IMR-90 (cell line): ENCODE measurements at regions not wholly inside any gene's neighbourhood (a gene's known extent, or its start where the extent isn't known, plus 50 kb on each side); places are given as distances from the start of the nearest gene placed in this dataset.

Experiments
- ATAC-seq: fragments of 200-7000 bp; cut with Tn5 transposase; 2 replicates; pipeline ENCODE4 v1.9.1; 2020; ENCODE audit warnings: low read depth, mild to moderate bottlenecking, moderate library complexity
- BruUV-seq: library from RNA; stranded (reverse); fragments of 400-500 nt; replicated peaks from 2 replicates; lab custom pipeline; 2021; lab: Mats Ljungman, UMichigan
- CTCF ChIA-PET: fragments of 300-600 bp; formaldehyde crosslinking; extraction: SDS; loops from one replicate; lab custom pipeline; 2021; ENCODE audit warnings: antibody characterized with exemption; lab: Yijun Ruan, JAX
- POLR2A ChIA-PET: fragments of 300-600 bp; sonication (Branson Sonifier 250); formaldehyde crosslinking; loops from one replicate; lab custom pipeline; 2022; ENCODE audit warnings: antibody characterized with exemption; ENCODE audit not compliant: unreplicated experiment; lab: Charles Lee
- DNase-seq: peaks from one replicate; pipeline ENCODE4 v3.0.0; 2013
- H2AFZ ChIP-seq: replicated peaks from 2 replicates; pipeline ENCODE3; 2013; ENCODE audit warnings: low read length, mild to moderate bottlenecking; ENCODE audit not compliant: poor library complexity
- H2AK5ac ChIP-seq: 2 replicates; pipeline ENCODE4 v1.6.1; 2013; ENCODE audit warnings: low read depth, low read length, inconsistent platforms
- H2AK9ac ChIP-seq: replicated peaks from 2 replicates; pipeline ENCODE3; 2013; ENCODE audit warnings: mild to moderate bottlenecking, low read depth, low read length, moderate library complexity; ENCODE audit not compliant: poor library complexity
- H2BK120ac ChIP-seq: 2 replicates; pipeline ENCODE4 v1.6.1; 2013; ENCODE audit warnings: low read depth, low read length, inconsistent platforms
- H2BK15ac ChIP-seq: 3 replicates; pipeline ENCODE4 v1.6.1; 2013; ENCODE audit warnings: low read depth, low read length, inconsistent platforms
- H2BK20ac ChIP-seq: 2 replicates; pipeline ENCODE4 v1.6.1; 2013; ENCODE audit warnings: low read depth, mild to moderate bottlenecking, inconsistent platforms, low read length, moderate library complexity
- H2BK5ac ChIP-seq: 2 replicates; pipeline ENCODE4 v1.6.1; 2013; ENCODE audit warnings: mild to moderate bottlenecking, low read depth, low read length, inconsistent platforms; ENCODE audit not compliant: poor library complexity, severe bottlenecking
- H3K14ac ChIP-seq: replicated peaks from 2 replicates; pipeline ENCODE4 v1.6.1; 2013; ENCODE audit warnings: low read depth, low read length, inconsistent platforms
- H3K18ac ChIP-seq: 2 replicates; pipeline ENCODE4 v1.6.1; 2013; ENCODE audit warnings: low read depth, low read length, control low read depth
- H3K23ac ChIP-seq: 2 replicates; pipeline ENCODE4 v1.6.1; 2013; ENCODE audit warnings: low read depth, low read length, inconsistent platforms
- H3K27ac ChIP-seq: 2 replicates; pipeline ENCODE4 v1.5.1; 2013; ENCODE audit warnings: mild to moderate bottlenecking, control low read depth, low read length; ENCODE audit not compliant: insufficient read depth
- H3K27me3 ChIP-seq: 2 replicates; pipeline ENCODE4 v1.6.1; 2013; ENCODE audit warnings: low read length; ENCODE audit not compliant: control insufficient read depth, insufficient read depth
- H3K36me3 ChIP-seq: 2 replicates; pipeline ENCODE4 v1.6.1; 2013; ENCODE audit warnings: low read length, mixed read lengths; ENCODE audit not compliant: control insufficient read depth, insufficient read depth
- H3K4ac ChIP-seq: 2 replicates; pipeline ENCODE4 v1.6.1; 2013; ENCODE audit warnings: low read depth, low read length, inconsistent platforms
- H3K4me1 ChIP-seq: 2 replicates; pipeline ENCODE4 v1.6.1; 2013; ENCODE audit warnings: low read length, mixed read lengths; ENCODE audit not compliant: control insufficient read depth, insufficient read depth
- H3K4me2 ChIP-seq: 2 replicates; pipeline ENCODE4 v1.6.1; 2013; ENCODE audit warnings: low read depth, mild to moderate bottlenecking, control low read depth, low read length, moderate library complexity
- H3K4me3 ChIP-seq: 2 replicates; pipeline ENCODE4 v1.5.1; 2013; ENCODE audit warnings: low read depth, mild to moderate bottlenecking, control low read depth, low read length, moderate library complexity; ENCODE audit not compliant: insufficient read depth
- H3K56ac ChIP-seq: 2 replicates; pipeline ENCODE4 v1.6.1; 2013; ENCODE audit warnings: low read length, inconsistent platforms; ENCODE audit not compliant: insufficient read depth; ENCODE audit errors: extremely low read depth
- H3K79me1 ChIP-seq, 2 experiments: 2 replicates each; pipeline ENCODE4 v1.6.1; 2013; ENCODE audit warnings: low read length in 2 of 2, inconsistent platforms in 1 of 2, low read depth in 1 of 2
- H3K9ac ChIP-seq: 2 replicates; pipeline ENCODE4 v1.6.1; 2013; ENCODE audit warnings: low read depth, low read length, control low read depth
- H3K9me1 ChIP-seq: 2 replicates; pipeline ENCODE4 v1.6.1; 2013; ENCODE audit warnings: low read length, inconsistent platforms; ENCODE audit not compliant: insufficient read depth
- H3K9me3 ChIP-seq: 2 replicates; pipeline ENCODE4 v1.6.1; 2013; ENCODE audit warnings: low read length; ENCODE audit not compliant: control insufficient read depth, insufficient read depth
- H4K20me1 ChIP-seq: 2 replicates; pipeline ENCODE4 v1.6.1; 2013; ENCODE audit warnings: low read length, inconsistent platforms; ENCODE audit not compliant: insufficient read depth
- H4K5ac ChIP-seq: 2 replicates; pipeline ENCODE4 v1.6.1; 2013; ENCODE audit warnings: mild to moderate bottlenecking, low read depth, low read length, control low read depth
- H4K8ac ChIP-seq, 2 experiments: 2 replicates each; pipeline ENCODE4 v1.6.1; 2013; ENCODE audit warnings: low read depth in 2 of 2, low read length in 2 of 2, control low read depth in 1 of 2, inconsistent platforms in 1 of 2
- H4K91ac ChIP-seq: 2 replicates; pipeline ENCODE4 v1.6.1; 2013; ENCODE audit warnings: low read depth, low read length, inconsistent platforms; ENCODE audit not compliant: insufficient read depth
- CEBPB ChIP-seq: IDR thresholded peaks from 2 replicates; pipeline ENCODE4 v1.6.1; 2012; ENCODE audit warnings: low read depth, low read length, improper control_type of control experiment
- CHD1 ChIP-seq: IDR thresholded peaks from 2 replicates; pipeline ENCODE4 v1.6.1; 2012; ENCODE audit warnings: low read depth, low read length, improper control_type of control experiment
- FOS ChIP-seq: fragments of 150-350 bp; IDR thresholded peaks from 2 replicates; pipeline ENCODE4 v1.6.1; 2016; ENCODE audit warnings: low read depth, low read length
- MAZ ChIP-seq: IDR thresholded peaks from 2 replicates; pipeline ENCODE4 v1.6.1; 2012; ENCODE audit warnings: low read depth, mild to moderate bottlenecking, low read length, improper control_type of control experiment, moderate library complexity, borderline replicate concordance
- MXI1 ChIP-seq: IDR thresholded peaks from 2 replicates; pipeline ENCODE4 v1.6.1; 2012; ENCODE audit warnings: low read depth, mild to moderate bottlenecking, low read length, moderate library complexity, borderline replicate concordance
- NFE2L2 ChIP-seq: fragments of 150-350 bp; IDR thresholded peaks from 2 replicates; pipeline ENCODE4 v1.6.1; 2016; ENCODE audit warnings: low read depth, mild to moderate bottlenecking, low read length
- RCOR1 ChIP-seq: IDR thresholded peaks from 2 replicates; pipeline ENCODE4 v1.6.1; 2012; ENCODE audit warnings: mild to moderate bottlenecking, low read length, improper control_type of control experiment; ENCODE audit not compliant: insufficient replicate concordance
- RFX5 ChIP-seq: IDR thresholded peaks from 2 replicates; pipeline ENCODE4 v1.8.0; 2012; ENCODE audit warnings: low read depth, mild to moderate bottlenecking, low read length, moderate library complexity
- SMC3 ChIP-seq: fragments of 150-350 bp; IDR thresholded peaks from 2 replicates; pipeline ENCODE4 v1.6.1; 2016; ENCODE audit warnings: low read depth, mild to moderate bottlenecking, antibody characterized with exemption, low read length, moderate library complexity
- WGBS, 2 experiments: methylation state at CpG; one replicate each; pipeline versions ENCODE4 v1.1.5 to v1.1.7; 2013; ENCODE audit warnings: missing lambda C conversion rate in 2 of 2; ENCODE audit not compliant: insufficient read length in 1 of 2; ENCODE audit errors: extremely low coverage in 2 of 2; 5-methylcytosine and 5-hydroxymethylcytosine counted together
- dilution Hi-C: fragments of 300-500 bp; cut with HindIII; formaldehyde crosslinking; loops from one replicate; pipeline ENCODE4 v1.14.3; 2018; ENCODE audit warnings: low sequenced_read_pairs; ENCODE audit not compliant: unreplicated experiment
- in situ Hi-C: fragments of 300-500 bp; cut with MboI; formaldehyde crosslinking; loops from 3 replicates; pipeline ENCODE4 v1.14.3; 2019; ENCODE audit warnings: low sequenced_read_pairs, inconsistent platforms, mixed read lengths
- intact Hi-C: fragments of 100-400 bp; cut with micrococcal nuclease; formaldehyde crosslinking; loops from 2 replicates; pipeline ENCODE4 v1.10.0; 2022
- TF ChIP-seq, protein P1 (sequence below): fragments of 150-350 bp; IDR thresholded peaks from 2 replicates; pipeline ENCODE4 v1.6.1; 2017; ENCODE audit warnings: mild to moderate bottlenecking, antibody characterized with exemption, low read length, low read depth
- TF ChIP-seq, protein P2 (sequence below): fragments of 150-350 bp; IDR thresholded peaks from 2 replicates; pipeline ENCODE4 v1.6.1; 2016; ENCODE audit warnings: low read depth, mild to moderate bottlenecking, low read length, moderate library complexity, borderline replicate concordance

DNA sequence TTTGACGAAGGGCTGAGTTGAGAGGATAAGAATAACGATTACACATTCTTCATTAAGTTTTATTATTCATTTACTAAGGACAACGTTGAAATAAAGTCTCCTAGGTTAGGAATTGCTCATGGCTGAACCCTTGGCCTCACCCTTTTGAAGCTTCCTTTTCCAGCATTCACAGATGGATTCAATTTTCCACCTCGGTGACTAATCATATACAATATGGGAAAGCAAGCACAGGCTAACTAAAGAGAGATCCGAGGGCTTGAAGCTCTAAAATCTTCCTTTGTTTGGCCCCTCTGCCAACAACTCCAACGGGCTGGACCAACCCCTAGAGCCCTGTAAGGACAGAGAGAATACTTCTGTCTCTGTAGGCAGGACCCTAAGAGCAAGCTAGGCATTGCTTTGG is 159.5 kb downstream of the SOD2 start:
- no peak overlapping the region for H3K23ac ChIP-seq
- CTCF ChIA-PET = no interaction called here
- no TSS peak for BruUV-seq

More for the DNA sequence above, 159.5 kb downstream of the SOD2 start:
- no peak overlapping the region for H2BK5ac ChIP-seq
- intact Hi-C loops (no loop called here), dilution Hi-C loops (no loop called here), in situ Hi-C loops (no loop called here)
- DNase-seq (peak; percentile 3), ATAC-seq (no peak)
- H3K27ac ChIP-seq = no peak overlapping the region
- no peak overlapping the region for H4K91ac ChIP-seq
- no peak overlapping the region for H3K4ac ChIP-seq
- no peak overlapping the region for H2AK9ac ChIP-seq
- no peaks in the 10 kb centered on the region for H4K20me1 ChIP-seq
- H3K79me1 ChIP-seq = no peaks in the 10 kb centered on the region
- no peak overlapping the region for H3K14ac ChIP-seq
- H3K4me1 ChIP-seq = no peaks in the 10 kb centered on the region
- no peak overlapping the region for H4K8ac ChIP-seq
- no peak overlapping the region for H2AK5ac ChIP-seq
- H2BK20ac ChIP-seq = no peak overlapping the region
- WGBS, 2 experiments = no CpG with 5 or more reads among the region's 6 CpGs
- no peak overlapping the region for H2BK15ac ChIP-seq
- H3K56ac ChIP-seq = no peak overlapping the region
- no peaks in the 10 kb centered on the region for H3K27me3 ChIP-seq
- H3K18ac ChIP-seq = no peak overlapping the region
- POLR2A ChIA-PET = no interaction called here
- no peak overlapping the region for H4K5ac ChIP-seq
- no peaks in the 10 kb centered on the region for H3K9me3 ChIP-seq
- no peaks in the 10 kb centered on the region for H3K9me1 ChIP-seq
- H2BK120ac ChIP-seq = no peak overlapping the region
- no peak overlapping the region for H3K4me3 ChIP-seq
- H3K36me3 ChIP-seq = no peaks in the 10 kb centered on the region
- no peak overlapping the region for H3K9ac ChIP-seq
- no peak overlapping the region for H2AFZ ChIP-seq
- no peak overlapping the region for H3K4me2 ChIP-seq
- TF ChIP-seq MAZ (no peak), RCOR1 (no peak), MXI1 (no peak), CHD1 (no peak), NFE2L2 (no peak), RFX5 (no peak), CEBPB (no peak), SMC3 (no peak), FOS (no peak)
- TF ChIP-seq, protein P1, sequence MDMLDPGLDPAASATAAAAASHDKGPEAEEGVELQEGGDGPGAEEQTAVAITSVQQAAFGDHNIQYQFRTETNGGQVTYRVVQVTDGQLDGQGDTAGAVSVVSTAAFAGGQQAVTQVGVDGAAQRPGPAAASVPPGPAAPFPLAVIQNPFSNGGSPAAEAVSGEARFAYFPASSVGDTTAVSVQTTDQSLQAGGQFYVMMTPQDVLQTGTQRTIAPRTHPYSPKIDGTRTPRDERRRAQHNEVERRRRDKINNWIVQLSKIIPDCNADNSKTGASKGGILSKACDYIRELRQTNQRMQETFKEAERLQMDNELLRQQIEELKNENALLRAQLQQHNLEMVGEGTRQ = no peak
- TF ChIP-seq, protein P2, sequence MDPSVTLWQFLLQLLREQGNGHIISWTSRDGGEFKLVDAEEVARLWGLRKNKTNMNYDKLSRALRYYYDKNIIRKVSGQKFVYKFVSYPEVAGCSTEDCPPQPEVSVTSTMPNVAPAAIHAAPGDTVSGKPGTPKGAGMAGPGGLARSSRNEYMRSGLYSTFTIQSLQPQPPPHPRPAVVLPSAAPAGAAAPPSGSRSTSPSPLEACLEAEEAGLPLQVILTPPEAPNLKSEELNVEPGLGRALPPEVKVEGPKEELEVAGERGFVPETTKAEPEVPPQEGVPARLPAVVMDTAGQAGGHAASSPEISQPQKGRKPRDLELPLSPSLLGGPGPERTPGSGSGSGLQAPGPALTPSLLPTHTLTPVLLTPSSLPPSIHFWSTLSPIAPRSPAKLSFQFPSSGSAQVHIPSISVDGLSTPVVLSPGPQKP = no peak
